Sigmoid colon (tissue), 4 donors: ENCODE measurements at regions not wholly inside any gene's neighbourhood (a gene's known extent, or its start where the extent isn't known, plus 50 kb on each side); places are given as distances from the start of the nearest gene placed in this dataset.

Source experiments
- EP300 ChIP-seq, 4 donors: sonication (generic); formaldehyde crosslinking; IDR thresholded peaks; one replicate each; pipeline ENCODE4 v1.6.1; 2017; ENCODE audit warnings: antibody characterized with exemption in 4 of 4
- POLR2A ChIP-seq, 2 donors: fragments of 450-650 bp; IDR thresholded peaks; one replicate each; pipeline ENCODE4 v1.6.1; 2016; ENCODE audit warnings: antibody characterized with exemption in 2 of 2, mild to moderate bottlenecking in 2 of 2, moderate library complexity in 2 of 2
- POLR2AphosphoS5 ChIP-seq, 4 donors: sonication (generic); formaldehyde crosslinking; IDR thresholded peaks; one replicate each; pipeline ENCODE4 v1.6.1; 2017; ENCODE audit warnings: antibody characterized with exemption in 4 of 4
- TF ChIP-seq, protein P1 (sequence below), 4 experiments: fragments of 450-650 bp in 3 of 4; fragments of 200-600 bp in 1 of 4; IDR thresholded peaks; one replicate each; pipeline ENCODE4 v1.5.1; 2016 to 2019; ENCODE audit warnings: antibody characterized with exemption in 4 of 4, mild to moderate bottlenecking in 3 of 4, moderate library complexity in 2 of 4

DNA sequence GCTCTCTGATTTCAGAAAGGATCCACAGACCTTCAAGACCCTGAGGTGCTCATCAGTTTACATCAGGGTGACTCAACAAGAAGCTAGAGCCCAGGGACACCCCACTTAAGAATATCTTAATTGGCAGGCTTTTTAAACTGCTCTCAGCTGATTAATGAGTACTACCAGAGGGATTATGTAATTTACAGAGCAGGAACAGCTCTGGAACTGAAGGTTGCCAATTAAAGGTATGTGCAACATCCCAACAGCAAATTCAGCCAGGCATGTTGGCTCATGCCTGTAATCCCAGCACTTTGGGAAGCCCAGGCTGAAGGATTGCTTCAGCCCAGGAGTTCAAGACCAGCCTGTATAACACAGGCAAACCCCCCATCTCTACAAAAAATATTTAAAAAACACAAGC is 295.7 kb downstream of the SETD4 start:
- TF ChIP-seq, protein P1, sequence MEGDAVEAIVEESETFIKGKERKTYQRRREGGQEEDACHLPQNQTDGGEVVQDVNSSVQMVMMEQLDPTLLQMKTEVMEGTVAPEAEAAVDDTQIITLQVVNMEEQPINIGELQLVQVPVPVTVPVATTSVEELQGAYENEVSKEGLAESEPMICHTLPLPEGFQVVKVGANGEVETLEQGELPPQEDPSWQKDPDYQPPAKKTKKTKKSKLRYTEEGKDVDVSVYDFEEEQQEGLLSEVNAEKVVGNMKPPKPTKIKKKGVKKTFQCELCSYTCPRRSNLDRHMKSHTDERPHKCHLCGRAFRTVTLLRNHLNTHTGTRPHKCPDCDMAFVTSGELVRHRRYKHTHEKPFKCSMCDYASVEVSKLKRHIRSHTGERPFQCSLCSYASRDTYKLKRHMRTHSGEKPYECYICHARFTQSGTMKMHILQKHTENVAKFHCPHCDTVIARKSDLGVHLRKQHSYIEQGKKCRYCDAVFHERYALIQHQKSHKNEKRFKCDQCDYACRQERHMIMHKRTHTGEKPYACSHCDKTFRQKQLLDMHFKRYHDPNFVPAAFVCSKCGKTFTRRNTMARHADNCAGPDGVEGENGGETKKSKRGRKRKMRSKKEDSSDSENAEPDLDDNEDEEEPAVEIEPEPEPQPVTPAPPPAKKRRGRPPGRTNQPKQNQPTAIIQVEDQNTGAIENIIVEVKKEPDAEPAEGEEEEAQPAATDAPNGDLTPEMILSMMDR (IDR thresholded peaks at IDR 0.05) = no peak
- TF ChIP-seq EP300 (IDR thresholded peaks at IDR 0.05) (no peak), POLR2A (IDR thresholded peaks at IDR 0.05) (no peak), POLR2AphosphoS5 (IDR thresholded peaks at IDR 0.05) (no peak)
